NCI-H524 treated with DMSO at 0.1 percent for 48 hours (cell line): ENCODE measurements at regions not wholly inside any gene's neighbourhood (a gene's known extent, or its start where the extent isn't known, plus 50 kb on each side); places are given as distances from the start of the nearest gene placed in this dataset.

Experiments
- DNase-seq: peaks from one replicate; lab custom pipeline; 2025; lab: John Stamatoyannopoulos, UW

DNA sequence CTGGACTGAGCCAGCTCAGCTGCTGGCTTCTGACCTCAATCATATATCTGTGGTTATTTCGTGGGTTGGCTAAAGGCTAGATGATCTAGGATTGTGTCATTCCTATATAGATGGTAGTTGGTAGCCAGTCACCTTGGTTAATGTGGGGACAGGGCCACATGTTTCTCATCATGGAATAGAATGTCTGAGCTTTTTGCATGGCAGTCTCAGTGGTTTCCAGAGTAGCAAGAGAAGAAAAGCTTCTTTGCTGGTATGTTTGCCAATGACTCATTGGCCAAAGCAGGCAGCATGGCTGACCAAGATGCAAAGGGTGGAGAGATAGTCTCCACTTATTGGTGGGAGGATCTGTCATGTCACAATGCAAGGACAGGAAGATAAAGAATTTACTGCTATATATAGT, 746.4 kb upstream of the FLRT2 start:
- DNase-seq: no peak

- no peak for DNase-seq
Measured at GRCh38 chr14:84785996-84786395, 743.9 kb upstream of the FLRT2 start.

GRCh38 chr14:84789012-84789411, 740.9 kb upstream of the FLRT2 start:
- DNase-seq: no peak

GRCh38 chr14:84792722-84793410, 737.1 kb upstream of the FLRT2 start:
- no peak for DNase-seq

GRCh38 chr14:84797326-84797725, 732.6 kb upstream of the FLRT2 start:
- no peak for DNase-seq

DNA sequence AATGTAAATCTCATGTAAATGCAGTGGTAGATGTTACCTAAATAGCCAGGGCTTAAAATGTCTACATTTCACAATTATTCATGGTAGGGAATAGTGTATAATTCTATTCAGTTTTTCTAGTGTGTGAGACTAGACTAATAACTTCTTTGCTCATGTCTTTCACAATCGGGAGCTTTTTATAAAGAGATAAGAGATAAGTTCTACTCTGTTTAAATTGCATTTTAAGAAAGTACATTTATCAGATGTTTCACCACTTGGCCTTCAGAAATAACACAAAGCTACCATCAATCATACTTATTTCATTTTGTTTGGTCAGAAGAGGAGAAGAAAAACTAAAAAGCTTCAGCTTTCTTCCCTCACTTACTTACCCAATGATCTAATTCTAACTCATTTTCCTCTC, 725.5 kb upstream of the FLRT2 start:
- DNase-seq: no peak

GRCh38 chr14:84804895-84805294, 725.0 kb upstream of the FLRT2 start:
- no peak for DNase-seq

DNA sequence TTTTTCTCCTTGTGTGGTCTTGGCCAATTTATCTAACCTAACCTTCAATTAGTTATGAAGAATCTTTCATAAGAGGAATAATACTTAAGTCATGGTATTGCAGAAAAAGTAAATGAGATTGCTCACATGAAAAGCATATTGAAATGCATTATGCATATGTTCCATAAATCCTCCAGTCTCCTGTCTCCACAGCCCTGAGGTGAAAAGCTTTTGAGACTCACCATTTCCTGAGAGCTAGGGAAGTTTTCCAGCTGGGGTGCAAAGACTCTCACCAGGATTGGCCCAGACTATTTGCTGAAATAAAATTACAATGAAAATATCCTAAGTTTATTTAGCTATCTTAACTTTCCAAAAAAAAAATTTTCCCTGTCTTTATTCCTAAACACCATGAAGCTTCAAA, 723.8 kb upstream of the FLRT2 start:
- DNase-seq: no peak

- DNase-seq: no peak
Measured at GRCh38 chr14:84806622-84807021, 723.3 kb upstream of the FLRT2 start.

DNA sequence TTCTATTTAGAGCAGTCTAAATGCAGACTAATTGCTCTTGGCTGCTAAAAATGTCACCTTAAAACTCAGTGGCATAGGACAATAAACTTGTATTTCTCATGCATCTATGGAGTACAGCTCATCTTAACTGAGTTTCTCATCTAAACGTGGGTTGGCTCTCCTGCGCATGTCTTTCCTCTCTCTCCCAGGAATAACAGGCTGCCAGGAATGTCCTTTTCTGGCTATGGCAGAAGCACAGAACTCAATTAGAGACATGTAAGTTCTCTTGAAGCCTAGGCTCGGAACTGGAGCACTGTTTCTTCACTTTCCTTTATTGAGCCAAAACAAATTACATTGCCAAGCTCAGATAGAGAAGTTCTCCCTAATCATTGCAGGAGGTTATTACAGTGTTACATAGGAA, 722.3 kb upstream of the FLRT2 start:
- no peak for DNase-seq

DNA sequence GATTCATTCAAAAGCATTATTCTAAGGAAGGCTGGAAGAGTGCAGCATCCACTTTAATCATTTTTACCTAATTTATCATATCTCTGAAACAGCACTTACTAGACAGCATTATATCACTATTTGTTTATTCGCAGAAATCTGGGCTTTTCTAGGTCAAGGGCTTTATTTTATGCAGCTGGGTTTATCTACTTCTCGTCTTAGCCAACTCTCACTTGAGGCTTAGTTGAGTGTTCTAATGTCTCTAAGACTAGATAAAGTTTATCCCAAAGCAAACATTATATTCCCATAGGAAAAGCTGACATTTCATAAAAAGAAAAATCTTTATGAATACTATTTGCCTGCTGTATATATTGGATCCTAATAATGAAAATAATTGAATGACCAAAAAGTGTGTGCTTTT, 720.8 kb upstream of the FLRT2 start:
- DNase-seq: peak; percentile 91

- no peak for DNase-seq
Measured at GRCh38 chr14:84814391-84814790, 715.6 kb upstream of the FLRT2 start.

- no peak for DNase-seq
Measured at GRCh38 chr14:84819528-84819927, 710.4 kb upstream of the FLRT2 start.

DNA sequence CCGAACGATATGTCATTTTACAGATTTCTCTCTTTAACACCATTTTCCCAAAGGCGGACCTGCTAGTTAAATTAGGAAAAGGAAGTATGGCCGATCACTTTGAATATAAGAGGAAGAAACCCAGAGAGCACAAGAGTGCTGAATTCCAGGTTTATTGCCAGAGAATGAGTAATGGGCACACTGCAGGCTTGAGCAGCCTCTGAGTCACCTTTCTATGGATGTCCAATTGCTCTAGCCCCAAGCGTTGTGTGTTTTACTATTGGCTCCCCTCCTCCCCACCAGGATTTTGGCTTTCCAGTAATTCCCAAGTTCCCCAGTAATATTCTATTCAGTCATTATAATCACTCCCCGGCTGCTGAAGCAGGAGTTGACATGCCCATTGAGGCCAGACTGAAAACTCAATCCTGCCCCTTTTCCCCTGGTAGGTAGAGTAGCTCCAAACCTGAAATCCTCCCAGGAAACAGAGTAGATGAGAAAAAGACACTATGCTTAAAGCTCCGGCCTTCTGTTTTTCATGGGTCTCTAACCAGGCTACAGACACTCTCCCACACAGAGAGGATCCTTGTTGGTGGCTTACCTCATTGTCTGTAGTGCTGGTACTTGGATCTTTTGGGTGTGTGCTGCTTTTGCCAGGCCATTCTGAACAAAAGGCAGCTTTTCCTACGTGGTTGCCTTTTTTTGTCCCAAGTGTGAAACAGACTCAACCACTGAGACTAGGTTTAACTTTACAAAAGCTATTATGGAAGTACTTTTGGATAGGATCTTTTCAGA, 704.3 kb upstream of the FLRT2 start:
- DNase-seq: no peak

- no peak for DNase-seq
Measured at GRCh38 chr14:84826294-84826693, 703.6 kb upstream of the FLRT2 start.

DNA sequence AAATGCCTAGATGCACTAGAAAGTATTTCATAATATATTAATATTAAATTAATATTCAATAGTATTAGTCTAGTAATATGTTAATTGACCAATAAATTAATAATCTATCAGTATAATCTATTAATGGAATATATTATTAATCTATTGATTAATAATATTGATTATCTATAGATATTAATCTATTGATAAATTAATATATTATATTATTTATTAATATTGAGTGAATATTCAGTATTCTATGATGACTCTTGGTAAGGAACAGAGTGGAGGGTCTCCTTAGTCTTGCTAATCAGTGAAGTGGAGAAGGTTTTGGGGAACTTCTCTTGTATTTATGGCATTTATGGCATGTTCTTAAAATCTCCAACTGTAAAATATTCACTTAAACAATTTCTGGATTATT, 679.3 kb upstream of the FLRT2 start:
- no peak for DNase-seq

- no peak for DNase-seq
Measured at GRCh38 chr14:84856751-84857534, 673.0 kb upstream of the FLRT2 start.

GRCh38 chr14:84857571-84857970, 672.4 kb upstream of the FLRT2 start:
- DNase-seq: no peak

DNA sequence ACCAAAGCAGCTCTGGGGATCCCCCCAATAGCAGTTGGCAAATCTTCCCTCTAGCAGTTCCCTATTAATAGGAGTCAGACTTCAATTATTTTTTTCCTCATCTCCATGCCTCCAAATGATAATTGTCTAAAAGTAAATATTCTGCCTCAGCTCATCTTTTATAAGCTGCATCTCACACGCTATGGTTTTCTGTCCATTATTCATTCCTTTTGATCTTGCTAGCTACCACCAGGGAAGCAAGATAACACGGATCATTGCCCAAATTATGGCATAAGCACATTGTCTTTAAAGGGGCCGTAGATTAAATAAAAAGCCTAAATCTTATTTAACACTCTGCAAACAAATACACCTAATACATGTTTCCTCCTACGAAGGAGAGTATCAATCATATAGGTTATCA, 670.8 kb upstream of the FLRT2 start:
- DNase-seq: no peak

DNA sequence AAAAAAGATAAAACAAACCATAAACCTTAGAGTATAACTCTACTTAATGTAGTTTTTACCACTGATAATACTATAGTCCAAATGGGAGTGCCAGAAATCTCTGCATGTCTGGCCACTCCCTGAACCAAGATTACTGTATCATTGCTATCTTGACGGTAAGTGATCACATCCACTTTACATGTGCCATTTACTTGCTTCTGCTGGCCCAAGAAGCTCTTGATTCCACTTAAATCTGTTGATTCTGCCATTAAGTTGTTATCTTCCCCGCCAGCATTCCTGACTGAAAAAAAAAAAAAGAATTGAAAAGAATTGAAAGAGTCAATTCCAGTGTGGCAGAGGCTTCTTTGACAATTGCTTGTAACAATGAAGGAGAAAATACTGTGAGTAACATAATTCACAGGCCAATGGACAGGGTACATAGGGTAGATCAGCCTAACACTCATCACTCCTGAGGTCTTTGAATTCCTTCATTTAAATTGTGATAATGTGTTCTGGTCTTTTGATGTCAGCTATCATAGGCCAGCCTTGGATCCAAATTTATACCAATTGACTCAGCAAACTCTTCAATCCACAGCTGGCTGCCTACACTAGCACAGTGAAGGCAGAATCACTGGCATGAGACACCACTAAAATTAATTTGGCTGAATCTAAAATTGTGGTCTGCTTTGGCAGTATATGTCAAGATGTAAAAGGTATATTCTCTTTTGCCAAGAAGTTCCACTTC, 665.2 kb upstream of the FLRT2 start:
- no peak for DNase-seq

DNA sequence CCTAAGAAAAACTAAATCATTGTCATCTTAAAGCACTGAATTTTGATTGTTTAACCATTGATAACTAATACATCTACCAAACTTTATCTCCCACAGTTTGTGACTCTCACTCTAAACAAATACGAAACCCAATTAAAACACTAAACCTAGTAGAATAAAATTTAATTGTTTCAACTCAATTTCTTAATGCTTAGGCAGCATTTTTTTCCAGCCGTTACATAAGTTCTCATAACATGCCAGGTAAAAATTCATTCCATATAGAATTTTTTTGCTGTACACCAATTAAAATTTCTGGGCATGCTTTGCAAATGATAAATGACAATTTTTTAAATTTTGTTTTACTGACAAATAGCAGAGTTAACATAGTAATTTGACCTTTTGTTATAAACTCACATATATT, 658.2 kb upstream of the FLRT2 start:
- no peak for DNase-seq

DNA sequence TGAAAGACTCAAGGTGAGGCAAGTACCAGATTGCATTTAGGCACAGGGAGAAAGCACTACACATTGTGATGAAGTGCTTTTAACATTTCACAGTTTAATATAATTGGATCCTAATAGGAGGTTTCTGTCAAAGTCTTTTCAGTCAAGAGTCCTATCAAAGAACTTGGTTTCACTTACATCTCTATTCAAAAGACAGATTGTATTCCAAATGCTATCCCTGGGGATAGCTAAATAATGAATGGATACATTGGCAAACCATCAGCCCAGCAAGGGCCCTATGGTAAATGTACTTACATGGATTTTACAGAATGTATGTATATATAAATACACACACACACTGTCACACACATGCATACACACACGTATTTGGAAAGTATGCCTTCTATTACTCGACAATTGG, 655.5 kb upstream of the FLRT2 start:
- DNase-seq: no peak
